ENCODE measurements at regions not wholly inside any gene's neighbourhood (a gene's known extent, or its start where the extent isn't known, plus 50 kb on each side); places are given as distances from the start of the nearest gene placed in this dataset.
"Not testable (repeated sequence)": the region's sequence is repeated elsewhere in the genome, so short reads cannot be mapped to it uniquely, and the experiment has no call there.

DNA sequence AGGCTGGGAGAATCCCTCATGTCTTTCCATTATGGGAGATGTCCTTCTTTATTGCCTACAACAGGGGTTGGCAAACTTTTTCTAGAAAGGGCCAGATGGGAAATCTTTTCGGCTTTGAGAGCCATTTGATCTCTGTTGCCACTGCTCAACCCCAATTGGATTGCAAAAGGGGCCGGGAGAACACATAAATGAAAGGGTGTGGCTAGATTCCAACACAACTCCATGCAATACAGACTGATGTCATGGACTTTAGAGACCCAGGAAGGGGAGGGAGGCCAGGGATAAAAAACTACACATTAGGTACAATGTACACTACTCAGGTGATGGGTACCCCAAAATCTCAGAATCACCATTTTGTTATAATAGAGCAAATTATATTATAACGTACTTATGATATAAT lies 97.6 kb upstream of the SIM2 start:
- DNase-seq, result no peak

DNA sequence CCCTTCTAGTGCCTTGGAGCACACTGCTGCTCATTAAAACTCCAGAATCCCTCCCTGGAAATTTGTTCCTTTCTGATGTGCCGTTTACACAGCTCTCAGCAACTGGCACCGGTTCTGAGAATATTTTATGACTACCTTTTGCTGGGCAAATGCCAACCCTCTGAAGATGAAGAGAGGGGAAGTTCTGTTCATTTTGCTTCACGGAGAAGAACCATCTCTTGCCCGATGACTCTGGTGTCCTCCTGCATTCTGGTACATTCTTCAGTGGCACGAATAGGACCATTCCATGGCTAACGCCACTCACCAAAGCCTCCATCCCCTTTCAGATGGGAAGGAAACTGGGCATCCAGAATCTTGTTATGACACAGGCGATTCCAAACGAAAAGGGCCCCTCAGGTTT lies 96.2 kb upstream of the SIM2 start:
- DNase-seq, result no peak

DNA sequence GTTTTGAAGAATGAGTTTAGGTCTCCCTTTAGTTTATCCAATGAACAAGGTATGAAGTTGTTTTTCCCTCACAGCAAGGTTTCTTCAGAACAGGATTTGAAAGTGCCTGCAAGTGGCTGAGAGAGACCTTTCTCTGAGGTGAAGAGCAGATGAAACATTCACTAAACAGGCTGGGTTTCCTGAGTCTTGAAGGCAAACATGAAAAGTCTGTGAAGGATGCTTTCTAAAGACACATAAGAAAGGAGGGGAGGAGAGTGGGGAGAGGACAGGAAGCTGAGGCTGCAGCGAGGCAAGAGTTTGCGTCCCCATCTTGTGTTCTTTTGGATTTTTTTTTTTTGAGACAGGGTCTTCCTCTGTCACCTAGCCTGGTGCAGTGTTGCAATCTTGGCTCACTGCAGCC lies 95.7 kb upstream of the SIM2 start:
- no peak for DNase-seq

DNA sequence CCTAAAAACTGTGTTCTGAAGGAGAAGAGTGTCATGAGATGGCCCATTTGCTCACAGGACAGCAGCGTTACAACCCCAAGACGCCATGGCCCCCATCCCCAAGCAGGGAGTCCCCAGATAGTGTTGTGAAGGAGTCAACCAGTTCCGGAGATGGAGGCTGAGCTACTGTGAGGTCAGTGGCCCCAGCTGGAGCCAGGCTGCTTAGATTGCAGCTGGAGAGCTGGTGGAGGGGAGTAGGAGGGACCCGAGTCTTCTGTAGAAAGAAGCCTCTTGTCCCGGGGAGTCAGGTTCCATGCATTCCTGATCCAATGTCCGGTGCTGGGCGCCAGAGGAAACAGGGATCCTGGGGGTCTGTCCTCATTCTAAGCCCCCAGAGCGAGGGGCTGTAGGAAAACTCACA lies 93.5 kb upstream of the SIM2 start:
- no peak for DNase-seq

DNA sequence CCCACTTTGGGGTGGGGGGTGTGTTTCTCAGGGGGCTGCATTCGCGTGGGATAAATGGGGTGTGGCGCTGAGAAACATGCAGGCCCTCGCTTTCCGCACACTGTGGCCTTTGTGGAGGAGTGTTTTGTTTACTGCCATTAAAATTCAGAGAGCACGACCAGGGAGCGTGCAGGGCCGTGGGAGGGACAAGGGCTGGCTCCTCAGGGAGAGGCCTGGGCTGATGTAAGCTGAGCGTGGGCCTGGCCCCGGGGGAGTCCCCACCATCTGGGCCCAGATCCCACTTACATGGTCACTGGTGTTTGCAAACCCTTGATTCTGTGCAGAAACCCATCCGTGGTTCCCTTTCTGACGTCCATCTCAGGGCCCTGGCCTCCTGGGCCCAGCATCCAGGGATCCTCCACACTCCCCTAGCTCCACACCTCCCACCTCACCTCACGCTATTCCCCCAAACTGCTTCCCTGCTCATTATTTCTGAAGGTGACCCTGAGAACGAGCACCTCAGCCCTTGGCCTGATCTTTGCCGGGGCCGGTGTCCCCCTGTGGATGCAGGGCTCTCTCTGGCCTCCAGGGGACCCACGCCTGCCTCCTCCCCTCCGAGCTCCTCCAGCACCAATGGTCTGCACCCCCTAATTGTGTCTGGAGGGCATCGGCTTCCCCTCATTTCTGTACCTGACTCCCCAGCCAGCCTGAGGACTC lies 92.5 kb upstream of the SIM2 start:
- no peak for DNase-seq

DNA sequence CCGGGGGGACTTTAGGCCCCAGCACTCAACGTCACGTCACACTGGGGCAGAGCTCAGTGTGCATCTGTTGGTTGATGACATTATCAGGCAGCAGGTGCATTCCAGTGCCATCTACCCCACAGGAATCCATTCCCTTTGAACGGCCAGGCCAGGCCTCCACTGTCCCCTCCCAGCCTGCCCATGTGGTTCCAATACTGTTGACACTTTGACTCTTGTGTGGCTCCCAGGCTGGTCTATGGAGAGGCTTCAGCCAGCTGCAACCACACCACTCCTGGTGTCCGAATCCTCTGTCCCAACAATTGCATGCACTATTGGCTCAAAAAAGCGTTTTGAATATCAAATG lies 92.0 kb upstream of the SIM2 start:
- no peak for DNase-seq

DNA sequence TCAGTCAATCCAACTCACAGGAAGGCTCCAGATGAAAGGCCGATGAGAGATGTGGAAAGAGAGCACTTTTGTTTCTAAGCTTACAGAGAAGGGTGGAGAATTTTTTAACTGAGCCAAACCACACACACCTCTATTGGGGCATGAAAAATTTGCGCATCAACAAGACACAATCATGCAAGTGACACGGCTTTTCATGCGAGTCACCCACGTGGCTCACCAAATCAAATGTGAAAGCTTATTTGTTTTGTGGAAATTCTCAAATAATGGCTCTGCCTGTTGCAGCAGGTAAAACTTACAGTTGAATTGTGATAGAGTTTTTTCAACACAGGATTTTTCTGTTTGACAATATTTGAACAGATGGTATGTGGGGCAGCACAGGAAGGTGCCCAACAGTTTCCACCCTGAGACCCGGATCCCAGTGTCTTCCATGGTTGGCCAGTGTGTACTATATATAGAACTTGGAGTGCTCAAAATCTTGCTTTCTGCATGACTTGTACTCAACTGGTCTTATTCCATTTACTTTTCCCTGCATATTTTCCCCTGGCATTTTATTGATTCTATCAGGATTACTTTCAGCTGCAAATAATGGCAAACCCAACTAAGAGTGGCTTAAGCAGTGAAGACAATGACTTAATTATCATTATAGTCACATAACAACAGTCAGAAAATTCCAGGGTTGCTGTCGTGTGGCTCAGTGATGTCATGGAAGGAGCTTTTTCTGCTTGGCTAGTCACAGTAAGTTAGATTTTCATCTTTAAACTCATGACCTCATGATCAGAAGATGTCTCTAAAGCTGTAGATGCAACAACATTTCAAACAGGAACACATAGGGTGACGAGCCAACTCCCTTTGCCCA lies 90.6 kb upstream of the SIM2 start:
- DNase-seq, result no peak

DNA sequence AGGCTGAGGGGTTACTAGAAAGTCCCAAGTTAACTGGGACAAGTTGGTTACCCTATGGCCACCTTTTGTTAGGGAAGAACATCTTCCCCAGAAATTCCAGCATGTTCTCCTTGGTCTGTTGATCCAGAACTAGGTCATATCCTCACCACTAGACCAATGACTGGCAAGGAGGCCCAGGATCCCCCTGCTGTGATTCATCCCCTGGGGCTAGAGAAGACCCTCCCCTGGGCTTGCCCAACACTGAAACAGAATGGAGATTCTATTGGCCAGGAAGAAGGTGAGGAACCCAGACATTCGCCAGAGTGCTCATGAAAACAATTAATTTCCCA lies 90.1 kb upstream of the SIM2 start:
- no peak for DNase-seq

DNA sequence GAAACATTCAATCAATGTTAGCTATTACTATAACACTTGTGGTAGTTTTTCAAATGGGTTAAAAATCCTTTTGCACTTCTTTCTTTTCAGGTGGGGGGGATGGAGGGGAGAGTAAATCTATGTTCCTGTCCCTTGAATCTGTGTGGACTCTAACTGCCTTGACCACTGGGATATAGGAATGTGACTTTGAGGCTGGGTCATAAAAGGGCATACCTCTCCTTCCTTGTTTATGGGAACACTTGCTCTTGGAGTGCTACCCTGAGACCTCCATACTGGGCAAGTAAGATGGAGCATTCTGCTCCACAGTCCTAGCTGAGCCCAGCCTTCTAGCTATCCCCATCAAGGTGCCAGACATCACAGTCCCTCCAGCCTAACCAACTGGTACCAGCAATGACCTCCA lies 89.3 kb upstream of the SIM2 start:
- DNase-seq, result no peak

DNA sequence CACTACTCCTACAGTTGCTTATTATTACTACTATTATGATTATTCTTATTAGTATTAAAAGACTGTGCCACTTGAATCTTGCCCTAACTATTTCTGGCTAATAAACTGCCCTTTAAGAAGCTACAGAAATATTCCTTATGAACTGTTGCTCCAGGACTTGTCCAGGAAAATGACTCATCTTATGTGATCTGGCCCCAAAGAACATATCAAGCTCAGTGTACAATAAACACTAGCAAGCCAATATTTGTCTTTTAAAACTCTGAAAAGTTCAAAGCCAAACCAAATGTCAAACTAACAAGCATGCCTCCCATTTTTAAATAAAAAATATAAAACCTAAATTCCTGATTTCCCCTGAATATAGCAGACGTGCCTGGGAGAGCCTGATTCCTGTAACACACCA lies 88.7 kb upstream of the SIM2 start:
- DNase-seq, result no peak

DNA sequence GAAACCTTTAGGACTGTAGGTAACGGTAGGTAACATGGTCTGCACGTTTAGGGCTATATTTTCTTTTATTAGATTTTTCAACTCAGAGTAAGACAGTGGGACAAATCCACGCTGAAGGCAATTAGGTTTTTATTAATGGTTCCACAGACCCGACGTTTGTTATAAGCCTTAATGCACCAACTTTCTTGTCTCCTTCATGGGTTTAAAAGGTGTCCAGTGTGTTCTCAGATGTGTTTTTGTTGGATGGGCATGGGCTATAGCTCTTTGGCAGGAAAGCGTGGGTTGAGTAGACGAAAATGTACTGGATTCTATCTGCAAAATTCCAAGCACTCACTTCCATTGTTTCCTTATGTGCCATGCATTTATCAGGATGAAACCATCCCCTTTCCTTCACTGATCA lies 88.0 kb upstream of the SIM2 start:
- DNase-seq, result no peak

DNA sequence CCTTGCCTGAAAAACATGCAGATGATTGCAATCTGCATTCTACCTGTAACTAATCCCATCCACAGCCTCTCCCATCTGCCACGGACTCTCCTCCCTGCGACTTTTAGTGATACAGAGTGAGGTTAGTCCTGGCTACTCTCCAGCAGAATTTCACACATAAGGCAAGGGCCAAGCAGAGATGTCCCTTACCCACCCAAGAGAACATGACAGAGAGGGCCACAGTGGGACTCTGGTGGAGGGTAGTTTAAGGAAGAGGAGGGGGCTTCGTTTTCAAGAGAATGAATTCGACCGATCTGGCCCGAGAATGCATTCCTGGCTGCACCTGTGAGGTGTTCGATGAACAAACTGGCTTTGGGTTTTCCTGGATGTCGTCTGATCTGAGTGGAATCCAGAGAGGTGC lies 87.5 kb upstream of the SIM2 start:
- no peak for DNase-seq

DNA sequence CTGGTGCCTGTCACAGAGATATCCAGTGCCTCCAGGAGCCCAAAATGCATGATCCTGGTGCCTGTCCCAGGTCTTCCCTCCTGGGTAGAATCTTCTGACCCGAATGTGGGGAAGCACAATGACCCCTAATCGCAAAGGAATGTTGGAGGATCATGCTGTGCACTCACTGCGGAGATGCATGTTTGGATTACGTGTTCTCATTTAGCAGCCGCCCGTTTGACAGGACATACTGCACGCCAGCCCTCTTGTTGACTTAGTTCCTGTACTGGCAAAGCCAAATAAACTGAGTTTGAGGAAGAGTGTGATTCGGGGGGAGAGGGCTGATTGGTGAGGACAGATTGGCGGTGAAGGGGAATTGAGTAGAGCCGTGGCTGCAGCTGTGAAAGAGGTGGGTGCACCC lies 85.9 kb upstream of the SIM2 start:
- DNase-seq, result no peak

DNA sequence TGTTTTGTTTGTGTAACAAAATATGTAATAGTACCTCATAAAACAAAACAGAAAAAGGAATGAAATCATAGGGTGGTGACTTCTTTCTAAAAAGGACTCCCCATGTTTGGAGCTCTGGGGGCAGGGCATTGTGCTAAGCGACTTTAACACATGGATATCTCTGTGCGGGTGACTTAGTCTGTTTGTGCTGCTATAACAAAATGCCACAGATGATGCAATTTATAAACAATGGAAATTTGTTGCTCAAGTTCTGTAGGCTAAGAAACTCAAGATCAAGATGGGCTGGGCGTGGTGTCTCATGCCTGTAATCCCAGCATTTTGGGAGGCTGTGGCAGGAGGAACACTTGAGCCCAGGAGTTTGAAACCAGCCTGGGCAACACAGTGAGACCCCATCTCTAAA lies 85.4 kb upstream of the SIM2 start:
- no peak for DNase-seq

DNA sequence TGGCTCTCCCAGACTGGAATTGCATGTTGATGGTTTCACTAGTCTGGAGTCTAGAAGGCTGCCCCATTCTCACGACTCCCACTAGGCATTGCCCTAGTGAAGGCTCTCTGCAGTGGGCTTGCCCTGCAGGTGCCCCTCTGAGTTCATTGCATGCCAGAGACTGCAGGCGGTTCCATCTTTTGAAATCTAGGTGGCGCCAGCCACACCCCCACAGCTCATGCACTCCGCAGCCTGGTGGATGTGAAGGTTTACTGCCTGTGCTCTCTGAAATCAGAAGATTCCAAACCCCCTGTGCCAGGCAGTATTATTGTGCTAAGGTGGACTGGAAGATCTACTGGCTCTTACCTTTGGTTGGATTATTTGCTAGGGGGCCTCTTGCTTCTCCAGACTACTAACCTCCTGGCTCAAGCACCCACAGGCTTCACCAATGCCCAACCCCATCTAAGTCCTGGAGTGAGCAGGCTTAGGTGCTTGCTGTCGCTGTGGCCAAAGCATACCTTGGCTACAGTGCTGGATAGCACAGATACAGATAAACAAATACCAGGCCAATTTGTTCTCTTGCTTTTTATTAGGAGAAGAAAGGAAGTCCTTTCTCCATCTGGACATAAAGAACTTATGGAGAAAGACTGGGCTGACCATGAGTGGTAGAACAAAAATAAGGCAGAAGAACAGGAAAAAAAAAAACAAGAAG lies 83.5 kb upstream of the SIM2 start:
- no peak for DNase-seq

DNA sequence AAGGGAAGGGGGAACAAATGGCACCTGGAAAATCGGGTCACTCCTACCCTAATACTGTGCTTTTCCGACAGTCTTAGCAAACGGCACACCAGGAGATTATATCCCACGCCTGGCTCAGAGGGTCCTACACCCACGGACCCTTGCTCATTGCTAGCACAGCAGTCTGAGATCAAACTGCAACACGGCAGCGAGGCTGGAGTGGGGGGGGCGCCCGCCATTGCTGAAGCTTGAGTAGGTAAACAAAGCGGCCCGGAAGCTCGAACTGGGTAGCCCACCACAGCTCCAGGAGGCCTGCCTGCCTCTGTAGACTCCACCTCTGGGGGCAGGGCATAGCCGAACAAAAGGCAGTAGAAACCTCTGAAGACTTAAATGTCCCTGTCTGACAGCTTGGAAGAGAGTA lies 82.1 kb upstream of the SIM2 start:
- not testable (repeated sequence) for DNase-seq

DNA sequence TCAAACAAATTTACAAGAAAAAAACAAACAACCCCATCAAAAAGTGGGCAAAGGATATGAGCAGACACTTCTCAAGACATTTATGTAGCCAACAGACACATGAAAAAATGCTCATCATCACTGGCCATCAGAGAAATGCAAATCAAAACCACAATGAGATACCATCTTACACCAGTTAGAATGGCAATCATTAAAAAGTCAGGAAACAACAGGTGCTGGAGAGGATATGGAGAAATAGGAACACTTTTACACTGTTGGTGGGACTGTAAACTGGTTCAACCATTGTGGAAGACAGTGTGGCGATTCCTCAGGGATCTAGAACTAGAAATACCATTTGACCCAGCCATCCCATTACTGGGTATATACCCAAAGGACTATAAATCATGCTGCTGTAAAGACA lies 77.1 kb upstream of the SIM2 start:
- not testable (repeated sequence) for DNase-seq

DNA sequence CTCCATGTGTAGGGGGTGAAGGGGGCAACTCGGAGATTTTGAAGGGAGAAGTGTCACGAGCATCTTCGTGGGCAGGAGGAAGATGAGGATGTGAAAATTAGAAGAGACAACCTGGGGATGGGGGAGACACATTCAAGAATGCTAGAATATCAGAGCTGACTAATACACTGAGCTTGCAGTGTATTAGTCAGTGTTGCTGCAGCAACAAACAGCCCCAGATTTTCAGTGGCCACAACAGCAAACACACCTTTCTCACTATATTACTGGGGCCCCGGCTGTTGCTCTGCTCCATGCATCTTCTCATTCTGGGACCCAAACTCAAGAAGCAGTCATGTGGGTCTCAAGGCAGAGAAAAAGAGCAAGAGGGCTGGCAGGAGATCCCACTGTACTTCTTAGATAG lies 74.8 kb upstream of the SIM2 start:
- DNase-seq, result no peak

DNA sequence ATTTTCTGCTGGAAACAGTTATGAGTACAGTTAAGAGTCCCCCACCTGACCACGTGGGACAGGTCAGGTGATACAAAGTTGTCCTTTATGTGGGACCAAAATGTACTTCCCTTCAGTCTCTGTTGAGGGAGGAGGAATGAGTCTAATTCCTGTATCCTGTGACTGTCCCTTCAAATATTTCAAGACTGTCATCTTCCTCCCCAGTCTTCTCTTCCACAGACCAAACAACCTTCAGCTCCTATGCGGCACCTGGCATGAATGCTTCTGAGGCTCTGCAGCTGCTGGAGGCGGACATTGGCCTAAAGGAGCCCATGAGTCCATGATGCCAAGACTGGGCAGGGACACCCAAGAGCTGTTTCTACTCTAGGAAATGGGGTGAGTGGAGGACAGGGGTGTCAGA lies 72.1 kb upstream of the SIM2 start:
- DNase-seq, result no peak

DNA sequence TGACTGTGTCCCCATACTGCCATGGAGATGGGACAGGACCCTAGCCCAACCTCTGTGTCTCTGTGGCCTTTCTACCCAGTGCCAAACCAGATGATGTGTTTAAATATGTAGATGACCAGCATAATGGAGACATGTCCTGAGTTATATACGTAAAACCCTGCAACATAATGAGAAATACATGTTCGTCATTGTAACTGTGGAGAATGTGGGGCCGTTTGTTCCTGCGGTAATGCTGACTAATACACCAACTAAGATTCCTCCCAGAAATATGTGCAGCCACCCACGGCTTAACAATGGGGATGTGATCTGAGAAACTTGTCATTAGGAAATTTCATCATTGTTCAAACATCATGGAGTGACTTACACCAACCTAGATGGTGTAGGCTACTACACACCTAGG lies 71.7 kb upstream of the SIM2 start:
- no peak for DNase-seq

DNA sequence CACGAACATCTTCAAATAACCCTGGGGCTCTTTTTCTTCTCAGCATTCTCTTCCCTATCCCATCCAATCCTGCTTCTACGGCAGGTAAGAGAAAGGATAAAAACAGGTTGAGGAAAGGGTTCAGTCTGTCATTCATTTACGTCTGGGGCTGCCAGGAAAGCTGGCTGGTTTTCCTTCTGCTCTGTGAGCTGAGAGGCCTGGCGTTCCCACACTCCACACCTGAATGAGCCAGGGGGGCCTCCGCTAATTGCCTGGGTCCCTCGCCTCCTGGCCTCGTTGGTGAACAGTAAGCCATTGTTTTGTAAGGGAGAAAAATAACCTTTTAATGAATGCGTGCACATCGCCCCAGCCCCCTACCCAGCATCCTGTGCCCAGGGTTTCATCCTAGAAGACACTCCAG lies 70.8 kb upstream of the SIM2 start:
- DNase-seq, result no peak

DNA sequence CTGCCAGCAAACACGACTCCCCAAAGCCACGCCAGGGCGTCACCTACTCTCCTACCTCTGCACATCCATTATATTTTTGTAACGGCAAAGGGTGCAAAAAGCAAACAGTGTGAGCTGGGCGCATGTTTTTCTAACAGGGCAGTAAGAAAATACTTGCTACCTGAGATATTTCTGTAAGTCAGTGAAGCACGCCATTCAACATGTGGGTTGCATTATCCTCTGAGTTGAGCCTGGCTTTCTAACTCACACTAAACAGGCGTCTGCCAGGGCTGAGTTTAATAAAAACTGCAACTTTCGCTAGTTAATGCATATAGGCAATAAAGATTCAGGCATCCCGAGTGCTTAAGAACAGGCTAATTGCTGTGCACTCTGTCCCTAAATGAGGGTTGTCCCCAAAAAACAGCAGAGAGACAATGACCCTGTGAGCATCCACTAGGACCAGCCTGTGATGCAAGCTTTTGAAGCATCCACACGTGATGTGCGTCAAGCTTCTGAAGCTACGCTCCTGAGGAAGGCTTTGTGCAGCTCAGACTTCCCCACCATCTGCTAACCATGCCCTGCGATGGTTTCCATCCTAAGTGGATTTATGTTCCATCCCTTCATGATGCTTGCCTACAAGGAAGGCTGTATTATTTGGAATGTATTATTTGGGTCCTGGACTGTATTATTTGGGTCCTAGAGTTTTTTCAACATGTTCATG lies 70.0 kb upstream of the SIM2 start:
- peak; percentile 51 for DNase-seq

DNA sequence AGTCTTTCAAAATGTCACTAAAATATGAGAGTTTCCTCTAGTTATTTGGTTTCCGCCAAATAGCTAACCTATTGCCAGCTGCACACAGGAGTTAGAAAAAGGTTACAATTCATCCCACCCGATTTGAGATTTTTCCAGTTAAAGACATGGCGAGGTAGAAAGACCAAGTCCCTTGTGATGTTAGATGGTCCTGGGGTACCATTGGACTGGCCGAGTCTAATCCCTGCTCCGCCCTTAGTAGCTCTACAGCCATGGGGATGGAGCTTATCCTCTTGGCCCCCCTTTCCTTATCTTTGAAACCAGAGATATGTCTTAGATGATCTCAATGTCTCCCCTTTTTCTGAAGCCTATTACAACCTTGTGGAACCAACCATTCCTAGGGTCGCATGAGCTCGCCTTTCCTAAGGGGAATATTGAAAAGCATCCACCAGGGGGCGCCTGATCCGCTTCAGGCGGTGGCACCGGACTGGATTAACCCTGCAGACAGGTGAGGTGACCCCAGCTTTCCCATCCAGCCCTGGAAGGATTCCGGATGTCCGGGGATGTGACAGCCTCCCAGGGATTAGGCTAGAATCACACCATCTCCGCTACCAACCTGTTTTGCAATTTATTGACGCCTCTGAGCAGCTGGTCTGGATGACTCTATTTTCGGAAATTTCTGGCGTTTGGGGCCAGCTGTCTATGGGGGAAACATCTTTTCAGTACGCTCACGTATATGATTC lies 68.3 kb upstream of the SIM2 start:
- no peak for DNase-seq
